ENCODE measurements at regions not wholly inside any gene's neighbourhood (a gene's known extent, or its start where the extent isn't known, plus 50 kb on each side); places are given as distances from the start of the nearest gene placed in this dataset.

GRCh38 chr17:72361892-72362291, 241.1 kb downstream of the SOX9 start:
- no peak for TF ChIP-seq CTCF (IDR thresholded peaks at IDR 0.05)
- DNase-seq = no peak
- intact Hi-C loops (cut with DNase I, micrococcal nuclease) = no loop called here
- no peak overlapping the region for H3K4me3 Mint-ChIP-seq
- Histone ChIP-seq H3K4me1 (ENCODE audit: insufficient read depth, low read length) (no peaks in the 10 kb centered on the region), H3K36me3 (ENCODE audit: insufficient read depth, low read length) (no peaks in the 10 kb centered on the region), H3K4me3 (ENCODE audit: low read length) (no peak overlapping the region), H3K9me3 (ENCODE audit: control insufficient read depth in 1 of 2, insufficient read depth in 1 of 2, low read length in 2 of 2) (no peaks in the 10 kb centered on the region), H3K27ac (ENCODE audit: low read depth in 1 of 2, low read length in 2 of 2) (no peak overlapping the region), H3K27me3 (ENCODE audit: control insufficient read depth in 1 of 2, insufficient read depth in 2 of 2, low read length in 2 of 2) (peaks cover 0 to 3% of the 10 kb centered on the region in 2 experiments)
- peaks cover 3% of the 10 kb centered on the region for H3K9me3 Mint-ChIP-seq
- H3K27me3 Mint-ChIP-seq = peaks cover 5% of the 10 kb centered on the region
- ATAC-seq (ENCODE audit: poor library complexity) = no peak
- no peaks in the 10 kb centered on the region for H3K36me3 Mint-ChIP-seq (ENCODE audit: low read depth)
- no peak overlapping the region for H3K27ac Mint-ChIP-seq
- ChIA-PET CTCF (no interaction called here), POLR2A (no interaction called here)
- no peaks in the 10 kb centered on the region for H3K4me1 Mint-ChIP-seq (ENCODE audit: low read depth)

- no peak overlapping the region for H3K27ac ChIP-seq (ENCODE audit: low read depth in 1 of 2, low read length in 2 of 2)
- ChIA-PET POLR2A (no interaction called here), CTCF (no interaction called here)
- ATAC-seq (ENCODE audit: poor library complexity) (no peak), DNase-seq (no peak)
- Mint-ChIP-seq H3K9me3 (peaks cover 3% of the 10 kb centered on the region), H3K4me1 (ENCODE audit: low read depth) (no peaks in the 10 kb centered on the region), H3K36me3 (ENCODE audit: low read depth) (no peaks in the 10 kb centered on the region), H3K27me3 (peaks cover 5% of the 10 kb centered on the region), H3K4me3 (no peak overlapping the region), H3K27ac (no peak overlapping the region)
- no peaks in the 10 kb centered on the region for H3K4me1 ChIP-seq (ENCODE audit: insufficient read depth, low read length)
- intact Hi-C loops (cut with DNase I, micrococcal nuclease) = no loop called here
- no peak overlapping the region for H3K4me3 ChIP-seq (ENCODE audit: low read length)
- H3K36me3 ChIP-seq (ENCODE audit: insufficient read depth, low read length) = no peaks in the 10 kb centered on the region
- TF ChIP-seq CTCF (IDR thresholded peaks at IDR 0.05) = no peak
- peaks cover 0 to 3% of the 10 kb centered on the region in 2 experiments for H3K27me3 ChIP-seq (ENCODE audit: control insufficient read depth in 1 of 2, insufficient read depth in 2 of 2, low read length in 2 of 2)
- no peaks in the 10 kb centered on the region for H3K9me3 ChIP-seq (ENCODE audit: control insufficient read depth in 1 of 2, insufficient read depth in 1 of 2, low read length in 2 of 2)
Measured at GRCh38 chr17:72362376-72363088, 241.7 kb downstream of the SOX9 start.

GRCh38 chr17:72363089-72363610, 242.3 kb downstream of the SOX9 start:
- CTCF ChIA-PET = no interaction called here
- peaks cover 5% of the 10 kb centered on the region for H3K27me3 Mint-ChIP-seq
- intact Hi-C loops (cut with DNase I, micrococcal nuclease) = no loop called here
- DNase-seq (no peak), ATAC-seq (ENCODE audit: poor library complexity) (no peak)
- Histone ChIP-seq H3K9me3 (ENCODE audit: control insufficient read depth in 1 of 2, insufficient read depth in 1 of 2, low read length in 2 of 2) (no peaks in the 10 kb centered on the region), H3K27ac (ENCODE audit: low read depth in 1 of 2, low read length in 2 of 2) (no peak overlapping the region), H3K27me3 (ENCODE audit: control insufficient read depth in 1 of 2, insufficient read depth in 2 of 2, low read length in 2 of 2) (peaks cover 0 to 3% of the 10 kb centered on the region in 2 experiments), H3K36me3 (ENCODE audit: insufficient read depth, low read length) (no peaks in the 10 kb centered on the region), H3K4me1 (ENCODE audit: insufficient read depth, low read length) (no peaks in the 10 kb centered on the region), H3K4me3 (ENCODE audit: low read length) (no peak overlapping the region)
- no peak for TF ChIP-seq CTCF (IDR thresholded peaks at IDR 0.05)
- POLR2A ChIA-PET = no interaction called here
- no peak overlapping the region for H3K27ac Mint-ChIP-seq
- peaks cover 3% of the 10 kb centered on the region for H3K9me3 Mint-ChIP-seq
- no peak overlapping the region for H3K4me3 Mint-ChIP-seq
- H3K36me3 Mint-ChIP-seq (ENCODE audit: low read depth) = no peaks in the 10 kb centered on the region
- no peaks in the 10 kb centered on the region for H3K4me1 Mint-ChIP-seq (ENCODE audit: low read depth)

Data from CD4-positive, alpha-beta T cell (primary cell).